ENCODE measurements at regions not wholly inside any gene's neighbourhood (a gene's known extent, or its start where the extent isn't known, plus 50 kb on each side); places are given as distances from the start of the nearest gene placed in this dataset.

DNA sequence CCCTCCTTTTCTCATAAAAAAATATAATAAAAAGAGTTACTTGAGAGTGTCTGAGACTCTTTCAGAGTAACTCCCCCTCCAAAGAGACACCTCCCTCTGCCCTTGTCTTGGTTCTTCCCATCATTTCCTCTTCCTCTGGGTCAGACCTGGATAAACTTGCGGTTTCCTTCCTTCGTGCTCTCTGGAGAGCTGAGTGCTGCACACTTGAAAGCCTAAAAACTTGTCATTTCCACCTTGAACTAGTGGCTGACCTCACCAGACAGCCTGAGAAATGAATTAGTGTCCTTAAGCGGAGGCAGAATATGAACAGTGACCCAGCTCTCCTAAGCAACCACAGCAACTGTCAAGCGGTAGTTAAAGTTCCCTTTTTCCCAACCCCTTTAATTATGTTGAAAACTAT lies 88.4 kb upstream of the PROX1 start:
- DNase-seq (ENCODE audit: insufficient read length, low spot score) (no peak), FAIRE-seq (no peak)

DNA sequence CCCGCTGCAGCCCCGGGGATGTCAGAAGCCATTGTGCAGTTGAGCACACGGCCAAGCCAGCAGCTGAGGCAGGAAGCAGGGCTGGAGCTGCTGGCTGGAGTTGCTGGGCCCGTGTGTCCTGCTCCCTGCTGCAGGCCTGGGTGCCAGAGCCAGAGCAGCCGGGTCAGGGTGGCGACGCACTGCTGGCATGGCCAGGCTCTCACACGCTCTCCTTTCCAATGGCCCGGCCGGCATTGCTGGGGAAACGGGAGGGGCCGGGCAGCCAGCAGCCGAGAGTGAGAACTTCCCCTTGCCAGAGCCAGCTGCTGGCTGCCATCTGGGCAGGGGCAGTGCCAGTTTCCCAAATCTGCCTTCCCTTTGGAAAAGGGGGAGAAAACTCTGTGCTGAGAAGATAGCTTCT lies 82.4 kb upstream of the PROX1 start:
- FAIRE-seq (no peak), DNase-seq (ENCODE audit: insufficient read length, low spot score) (no peak)

DNA sequence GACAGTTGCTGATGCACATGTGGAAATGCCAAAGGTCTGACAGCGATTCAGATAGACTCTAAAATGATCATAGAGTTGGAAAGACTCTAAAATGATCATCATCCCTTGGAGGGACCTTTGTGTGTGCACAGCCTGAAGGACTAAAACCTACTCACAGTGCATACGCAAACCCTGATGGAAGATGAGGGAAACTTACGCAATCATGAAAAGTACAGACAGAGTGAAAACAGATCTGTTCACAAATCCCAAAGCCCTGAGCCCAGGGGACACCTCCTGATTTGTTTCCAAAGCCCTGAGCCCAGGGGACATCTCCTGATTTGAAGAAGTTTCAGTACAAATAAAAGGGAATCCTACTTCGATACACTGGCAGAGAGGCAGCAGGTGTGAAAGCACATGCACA lies 79.3 kb upstream of the PROX1 start:
- DNase-seq (ENCODE audit: insufficient read length, low spot score) (no peak), FAIRE-seq (no peak)

GRCh38 chr1:213914392-213914791 lies 73.4 kb upstream of the PROX1 start:
- DNase-seq (ENCODE audit: insufficient read length, low spot score) (no peak), FAIRE-seq (no peak)

GRCh38 chr1:213921311-213921710 lies 66.5 kb upstream of the PROX1 start:
- no peak for DNase-seq (ENCODE audit: insufficient read length, low spot score)
- FAIRE-seq, result no peak

- DNase-seq (ENCODE audit: insufficient read length, low spot score) (no peak), FAIRE-seq (no peak)
These were observed 66.1 kb upstream of the PROX1 start for GRCh38 chr1:213921712-213922111.

GRCh38 chr1:213925531-213926182 lies 62.1 kb upstream of the PROX1 start:
- DNase-seq (ENCODE audit: insufficient read length, low spot score) (no peak), FAIRE-seq (no peak)

GRCh38 chr1:213927846-213928245 lies 59.9 kb upstream of the PROX1 start:
- no peak for FAIRE-seq
- DNase-seq (ENCODE audit: insufficient read length, low spot score), result no peak

DNA sequence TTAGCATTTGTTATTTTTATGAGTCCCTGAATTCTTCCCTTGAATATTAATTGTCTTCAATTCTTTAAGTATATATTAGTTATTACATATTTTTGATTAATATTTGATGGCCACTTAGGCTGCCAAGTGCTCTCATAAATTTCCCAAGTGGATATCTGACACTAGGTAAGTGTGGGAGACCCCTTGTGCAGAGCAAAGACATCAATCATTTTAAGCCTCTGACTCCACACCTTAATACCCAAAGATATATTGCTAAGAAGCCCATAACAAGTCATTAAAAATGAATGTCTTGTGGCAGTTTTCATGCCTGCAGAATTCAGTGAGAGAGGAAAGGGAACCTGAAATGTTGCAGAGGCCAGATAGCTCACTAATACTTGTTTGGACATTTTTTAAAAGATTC lies 58.4 kb upstream of the PROX1 start:
- FAIRE-seq, result no peak
- DNase-seq (ENCODE audit: insufficient read length, low spot score), result no peak

- no peak for FAIRE-seq
- DNase-seq (ENCODE audit: insufficient read length, low spot score), result no peak
These were observed 55.9 kb upstream of the PROX1 start for GRCh38 chr1:213931836-213932235.

DNA sequence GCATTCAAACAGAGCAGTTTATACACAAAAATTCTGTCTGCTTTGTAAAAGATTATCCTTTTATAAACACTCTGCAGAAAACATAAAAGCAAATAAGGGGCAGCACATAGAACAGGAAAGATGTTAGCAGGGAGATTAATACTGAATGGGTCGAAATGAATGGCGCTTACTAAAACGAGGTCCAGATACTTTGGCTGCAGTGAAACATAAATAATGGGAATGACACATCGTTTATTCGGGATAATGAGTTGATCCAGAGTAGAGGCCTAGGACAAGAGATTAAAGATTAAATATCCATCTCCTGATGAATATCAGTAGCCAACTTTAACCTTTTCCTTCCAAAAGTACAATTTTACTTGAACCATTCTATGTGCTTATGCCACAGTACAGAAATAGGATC lies 54.4 kb upstream of the PROX1 start:
- FAIRE-seq, result no peak
- no peak for DNase-seq (ENCODE audit: insufficient read length, low spot score)

- DNase-seq (ENCODE audit: insufficient read length, low spot score) (no peak), FAIRE-seq (no peak)
These were observed 53.1 kb upstream of the PROX1 start for GRCh38 chr1:213934649-213935048.

GRCh38 chr1:213936571-213936970 lies 51.2 kb upstream of the PROX1 start:
- no peak for FAIRE-seq
- no peak for DNase-seq (ENCODE audit: insufficient read length, low spot score)

Data from HTR-8/SVneo (cell line).